Astrocyte (in vitro differentiated cells and primary cell): ENCODE measurements at regions not wholly inside any gene's neighbourhood (a gene's known extent, or its start where the extent isn't known, plus 50 kb on each side); places are given as distances from the start of the nearest gene placed in this dataset.

Source experiments
- CTCF ChIP-seq: IDR thresholded peaks from 2 replicates; pipeline ENCODE4 v1.5.1; 2011; ENCODE audit warnings: low read depth, mild to moderate bottlenecking, inconsistent platforms, low read length, moderate library complexity; ENCODE audit not compliant: insufficient read depth
- EZH2 ChIP-seq: IDR thresholded peaks from 2 replicates; pipeline ENCODE4 v1.6.1; 2012; ENCODE audit warnings: mild to moderate bottlenecking, low read length, inconsistent platforms; ENCODE audit not compliant: insufficient read depth

GRCh38 chr22:46035742-46036557 is 59.0 kb upstream of the WNT7B start:
- TF ChIP-seq CTCF (no peak), EZH2 (no peak)
